GM12875 (cell line): ENCODE measurements at regions not wholly inside any gene's neighbourhood (a gene's known extent, or its start where the extent isn't known, plus 50 kb on each side); places are given as distances from the start of the nearest gene placed in this dataset.

Source experiments
- H3K4me3 ChIP-seq: one replicate; pipeline ENCODE4 v1.5.1; 2011; ENCODE audit warnings: low read depth, low read length, control low read depth
- TF ChIP-seq, protein P1 (sequence below): IDR thresholded peaks from 2 replicates; pipeline ENCODE4 v1.5.1; 2011; ENCODE audit warnings: low read depth, mild to moderate bottlenecking, control low read depth, inconsistent platforms, low read length, moderate library complexity, borderline replicate concordance; ENCODE audit not compliant: insufficient read depth

- TF ChIP-seq, protein P1, sequence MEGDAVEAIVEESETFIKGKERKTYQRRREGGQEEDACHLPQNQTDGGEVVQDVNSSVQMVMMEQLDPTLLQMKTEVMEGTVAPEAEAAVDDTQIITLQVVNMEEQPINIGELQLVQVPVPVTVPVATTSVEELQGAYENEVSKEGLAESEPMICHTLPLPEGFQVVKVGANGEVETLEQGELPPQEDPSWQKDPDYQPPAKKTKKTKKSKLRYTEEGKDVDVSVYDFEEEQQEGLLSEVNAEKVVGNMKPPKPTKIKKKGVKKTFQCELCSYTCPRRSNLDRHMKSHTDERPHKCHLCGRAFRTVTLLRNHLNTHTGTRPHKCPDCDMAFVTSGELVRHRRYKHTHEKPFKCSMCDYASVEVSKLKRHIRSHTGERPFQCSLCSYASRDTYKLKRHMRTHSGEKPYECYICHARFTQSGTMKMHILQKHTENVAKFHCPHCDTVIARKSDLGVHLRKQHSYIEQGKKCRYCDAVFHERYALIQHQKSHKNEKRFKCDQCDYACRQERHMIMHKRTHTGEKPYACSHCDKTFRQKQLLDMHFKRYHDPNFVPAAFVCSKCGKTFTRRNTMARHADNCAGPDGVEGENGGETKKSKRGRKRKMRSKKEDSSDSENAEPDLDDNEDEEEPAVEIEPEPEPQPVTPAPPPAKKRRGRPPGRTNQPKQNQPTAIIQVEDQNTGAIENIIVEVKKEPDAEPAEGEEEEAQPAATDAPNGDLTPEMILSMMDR: no peak
- H3K4me3 ChIP-seq: no peak overlapping the region
Measured at GRCh38 chr12:93292731-93293566, 84.8 kb upstream of the NUDT4 start.

- TF ChIP-seq, protein P1: no peak
- H3K4me3 ChIP-seq: no peak overlapping the region
Measured at GRCh38 chr12:93297032-93297431, 80.7 kb upstream of the NUDT4 start.

- TF ChIP-seq, protein P1: no peak
- no peak overlapping the region for H3K4me3 ChIP-seq
Measured at GRCh38 chr12:93297536-93297935, 80.2 kb upstream of the NUDT4 start.

DNA sequence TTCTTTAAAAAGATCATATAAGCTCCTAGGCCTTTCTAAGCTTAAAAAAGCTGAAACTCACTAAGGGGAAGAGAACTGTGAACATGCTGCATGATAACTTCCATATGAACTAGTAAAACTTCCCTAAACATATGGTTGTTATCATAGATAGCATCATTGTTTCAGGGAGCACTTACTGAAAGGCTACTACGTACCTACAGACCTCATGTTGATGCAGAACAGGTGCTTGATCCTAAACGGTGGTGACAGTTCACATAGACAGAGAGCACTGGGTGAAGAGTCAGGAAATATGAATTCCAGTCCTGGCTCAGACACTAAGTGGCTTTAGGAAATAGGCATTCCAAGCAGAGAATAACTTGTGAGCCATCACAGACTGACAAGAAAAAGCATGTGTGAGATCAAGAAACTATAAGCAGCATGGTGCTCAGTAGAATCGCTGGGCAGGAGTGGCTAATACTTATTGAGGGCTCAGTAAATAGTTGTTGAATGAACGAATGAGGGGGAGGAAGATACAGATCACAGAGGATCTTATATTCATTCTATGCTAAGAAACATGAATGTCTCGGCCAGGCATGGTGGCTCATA, 78.4 kb upstream of the NUDT4 start:
- no peak overlapping the region for H3K4me3 ChIP-seq
- TF ChIP-seq, protein P1: no peak

GRCh38 chr12:93300611-93301021, 77.1 kb upstream of the NUDT4 start:
- H3K4me3 ChIP-seq: no peak overlapping the region
- TF ChIP-seq, protein P1: no peak

DNA sequence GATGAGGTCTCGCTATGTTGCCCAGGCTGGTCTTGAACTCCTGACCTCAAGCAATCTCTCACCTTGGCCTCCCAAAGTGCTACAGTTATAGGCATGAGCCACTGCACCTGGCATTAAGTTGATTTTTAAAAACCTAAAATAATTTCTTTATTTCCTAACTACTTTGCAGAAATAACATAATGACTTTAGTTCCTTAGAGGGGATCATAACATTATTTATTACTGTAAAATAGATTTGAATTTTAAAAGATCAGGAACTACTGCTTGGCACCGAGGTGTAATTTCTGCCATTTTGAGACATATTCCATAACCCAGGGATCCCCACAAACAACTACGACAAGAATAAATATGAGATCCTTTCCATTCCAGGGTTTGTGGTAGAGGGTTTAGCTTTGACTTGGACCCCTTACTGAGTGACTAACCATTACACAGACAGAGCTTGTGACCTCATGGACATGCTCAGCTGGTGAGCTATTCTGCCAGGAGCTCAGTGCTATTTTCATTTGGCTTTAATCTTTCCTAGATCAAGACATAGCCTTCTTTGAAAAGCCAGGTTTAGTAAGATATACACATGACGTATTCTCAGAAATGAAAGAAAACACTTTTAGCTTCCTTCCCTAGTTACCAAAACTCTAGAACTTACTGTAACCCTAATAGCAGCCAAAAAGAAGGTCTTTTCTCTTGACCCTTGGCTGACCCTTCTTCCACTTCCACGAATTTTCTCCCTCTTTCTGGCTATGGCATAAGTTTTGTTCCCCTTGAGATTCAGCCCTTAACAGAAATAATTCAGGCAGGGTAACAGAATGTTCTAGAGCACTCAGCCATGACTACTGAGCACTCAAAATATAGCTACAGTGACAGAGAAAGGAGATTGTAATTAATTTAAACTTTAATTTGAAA, 75.1 kb upstream of the NUDT4 start:
- no peak overlapping the region for H3K4me3 ChIP-seq
- TF ChIP-seq, protein P1: no peak
